ENCODE measurements at regions not wholly inside any gene's neighbourhood (a gene's known extent, or its start where the extent isn't known, plus 50 kb on each side); places are given as distances from the start of the nearest gene placed in this dataset.

- TF ChIP-seq CTCF (IDR thresholded peaks at IDR 0.05 in 4 of 5, conservative IDR thresholded peaks at IDR 0.05 in 1 of 5) = no peak
- TF ChIP-seq POLR2A (IDR thresholded peaks at IDR 0.05) = no peak
Measured at GRCh38 chr1:221416142-221416541, 325.7 kb downstream of the DUSP10 start.
